Pancreas (tissue), 10 donors: ENCODE measurements at regions not wholly inside any gene's neighbourhood (a gene's known extent, or its start where the extent isn't known, plus 50 kb on each side); places are given as distances from the start of the nearest gene placed in this dataset.

Experiments
- ATAC-seq, 4 donors: fragments of 200-7000 bp; cut with Tn5 transposase; one replicate each; pipeline versions ENCODE4 v1.8.0 to v1.9.1; 2020; ENCODE audit warnings: mild to moderate bottlenecking in 4 of 4, moderate library complexity in 4 of 4
- DNase-seq, 6 donors: peaks; one replicate each; pipeline ENCODE4 v3.0.0-alpha.2; 2020
- FAIRE-seq: peaks from 2 replicates; lab custom pipeline; 2012; peaks lifted over from hg19 to GRCh38; lab: Jason Lieb, UNC
- H3K27ac ChIP-seq, 4 donors: fragments of 200-600 bp; sonication (generic); 1 replicate in 3 of 4; 2 replicates in 1 of 4; pipeline versions ENCODE4 v1.5.0 to v1.8.0; 2020
- H3K27me3 ChIP-seq, 4 donors: fragments of 200-600 bp; one replicate each; pipeline ENCODE4 v1.8.0; 2021
- H3K36me3 ChIP-seq, 3 donors: fragments of 200-600 bp; sonication (generic) in 1 of 3; one replicate each; pipeline versions ENCODE4 v1.5.0 to v1.8.0; 2020 to 2021
- H3K4me1 ChIP-seq, 3 donors: fragments of 200-600 bp; one replicate each; pipeline ENCODE4 v1.8.0; 2021
- H3K4me3 ChIP-seq, 4 donors: fragments of 200-600 bp; sonication (generic) in 2 of 4; one replicate each; pipeline versions ENCODE4 v1.5.0 to v1.8.0; 2020 to 2021
- H3K9me3 ChIP-seq, 4 donors: fragments of 200-600 bp; one replicate each; pipeline ENCODE4 v1.8.0; 2021
- CTCF ChIP-seq, 4 donors: fragments of 200-600 bp; sonication (generic) in 3 of 4; IDR thresholded peaks; one replicate each; pipeline versions ENCODE4 v1.5.0 to v1.8.0; 2021; ENCODE audit warnings: antibody characterized with exemption in 4 of 4
- WGBS, 2 donors: extraction: QIAGEN DNeasy Blood & Tissue Kit; methylation state at CpG; one replicate each; pipeline ENCODE4 v1.1.7; 2013; 5-methylcytosine and 5-hydroxymethylcytosine counted together
- intact Hi-C, 3 donors: fragments of 100-400 bp; cut with DNase I; formaldehyde crosslinking; loops; one replicate each; pipeline versions ENCODE4 v1.11.1 to v1.14.2; 2022
- donor health status: healthy with polysubstance abuse.
- donor health status: DM: no; HTN: no; CAD: no; lungs with moderate emphysema.
- donor health status: DM: no; HTN: no; CAD: no.
- donor health status: control.
- donor health status: control.
- donor health status: Bipolar disorder and iron deficiency.
- donor health status: DM: yes; HTN: yes; CAD: no.
- donor health status: DM: no; HTN: no; CAD: no.
- donor health status: DM: no; HTN: no; CAD: no.
- donor health status: DM: yes; HTN: yes; CAD: no.

GRCh38 chr3:27923349-27924068 is 201.4 kb upstream of the EOMES start:
- Histone ChIP-seq H3K36me3 (no peaks in the 10 kb centered on the region), H3K27me3 (no peaks in the 10 kb centered on the region), H3K4me1 (no peaks in the 10 kb centered on the region), H3K27ac (no peak overlapping the region), H3K9me3 (no peaks in the 10 kb centered on the region), H3K4me3 (no peak overlapping the region)
- intact Hi-C loops, result no loop called here
- ATAC-seq, result no peak
- no peak for FAIRE-seq
- WGBS, 2 donors, result 67 to 85% methylated on average over 2 of the region's 2 CpGs
- no peak for TF ChIP-seq CTCF (IDR thresholded peaks at IDR 0.05)
- DNase-seq, result no peak

DNA sequence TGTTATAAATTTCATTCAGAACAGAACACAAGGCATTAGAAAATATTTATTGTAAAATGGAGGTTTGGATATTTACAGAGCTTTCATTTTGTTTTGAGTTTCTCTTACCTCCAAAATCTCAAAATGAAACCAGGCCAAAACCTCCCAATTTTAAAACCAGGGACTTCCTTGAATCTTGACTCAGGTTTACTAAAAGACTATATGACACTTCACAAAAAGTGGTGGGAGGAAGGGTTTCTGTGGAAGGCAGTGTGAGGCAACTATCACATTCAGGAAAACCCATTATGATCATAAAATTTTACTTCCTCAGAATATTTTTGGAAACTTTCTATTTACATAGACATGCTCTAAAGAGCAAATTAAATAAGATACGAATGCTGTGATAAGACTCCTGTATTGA is 205.8 kb upstream of the EOMES start:
- FAIRE-seq, result no peak
- 43 to 46% methylated on average over 1 of the region's 1 CpG for WGBS, 2 donors
- H3K4me3 ChIP-seq, result no peak overlapping the region

GRCh38 chr3:27930052-27930602 is 208.0 kb upstream of the EOMES start:
- TF ChIP-seq CTCF (IDR thresholded peaks at IDR 0.05), result no peak
- Histone ChIP-seq H3K4me1 (no peaks in the 10 kb centered on the region), H3K4me3 (no peak overlapping the region), H3K27me3 (no peaks in the 10 kb centered on the region), H3K9me3 (no peaks in the 10 kb centered on the region), H3K36me3 (no peaks in the 10 kb centered on the region), H3K27ac (no peak overlapping the region)
- no peak for FAIRE-seq
- no peak for DNase-seq
- intact Hi-C loops, result no loop called here
- WGBS, 2 donors, result 30 to 45% methylated on average over 1 of the region's 1 CpG
- no peak for ATAC-seq

More for the DNA sequence above, 205.8 kb upstream of the EOMES start:
- DNase-seq (no peak), ATAC-seq (no peak)
- TF ChIP-seq CTCF (IDR thresholded peaks at IDR 0.05), result no peak
- Histone ChIP-seq H3K4me1 (no peaks in the 10 kb centered on the region), H3K27ac (no peak overlapping the region), H3K9me3 (no peaks in the 10 kb centered on the region), H3K27me3 (no peaks in the 10 kb centered on the region), H3K36me3 (no peaks in the 10 kb centered on the region)
- intact Hi-C loops, result no loop called here

GRCh38 chr3:27935492-27935891 is 213.4 kb upstream of the EOMES start:
- no peaks in the 10 kb centered on the region for H3K27me3 ChIP-seq
- H3K36me3 ChIP-seq, result no peaks in the 10 kb centered on the region
- intact Hi-C loops, result no loop called here
- H3K9me3 ChIP-seq, result no peaks in the 10 kb centered on the region
- TF ChIP-seq CTCF (IDR thresholded peaks at IDR 0.05), result no peak
- no peak for ATAC-seq
- H3K4me1 ChIP-seq, result no peaks in the 10 kb centered on the region
- H3K27ac ChIP-seq, result no peak overlapping the region
- no peak for DNase-seq
- no peak overlapping the region for H3K4me3 ChIP-seq
- no peak for FAIRE-seq
- WGBS, 2 donors, result 80 to 88% methylated on average over 2 of the region's 2 CpGs

DNA sequence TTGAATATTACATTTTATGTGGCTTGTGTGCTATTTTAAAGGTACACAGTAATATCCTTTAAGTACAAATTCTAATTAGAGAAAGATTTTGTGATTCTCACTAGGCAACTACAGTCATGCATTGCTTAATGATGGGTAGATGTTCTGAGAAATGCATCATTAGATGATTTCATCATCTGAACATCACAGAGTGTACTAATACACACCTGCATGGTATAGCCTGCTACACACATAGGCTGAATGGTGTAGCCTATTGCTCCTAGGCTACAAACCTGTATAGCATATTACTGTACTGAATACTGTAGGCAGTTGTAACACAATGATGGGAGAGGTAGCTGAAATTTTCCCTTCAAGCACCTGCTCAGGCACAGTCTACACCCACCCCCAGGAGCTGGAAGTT is 217.4 kb upstream of the EOMES start:
- no peaks in the 10 kb centered on the region for H3K9me3 ChIP-seq
- FAIRE-seq (no peak), ATAC-seq (no peak), DNase-seq (no peak)
- H3K36me3 ChIP-seq, result no peaks in the 10 kb centered on the region
- intact Hi-C loops, result no loop called here
- no peak for TF ChIP-seq CTCF (IDR thresholded peaks at IDR 0.05)
- no peak overlapping the region for H3K4me3 ChIP-seq
- H3K27me3 ChIP-seq, result no peaks in the 10 kb centered on the region
- H3K4me1 ChIP-seq, result no peaks in the 10 kb centered on the region
- H3K27ac ChIP-seq, result no peak overlapping the region
